ENCODE measurements at regions not wholly inside any gene's neighbourhood (a gene's known extent, or its start where the extent isn't known, plus 50 kb on each side); places are given as distances from the start of the nearest gene placed in this dataset.

- no peak for TF ChIP-seq CTCF (IDR thresholded peaks at IDR 0.05)
- TF ChIP-seq EP300 (IDR thresholded peaks at IDR 0.05): no peak
Measured at GRCh38 chr6:126927841-126928240, 190.6 kb upstream of the RSPO3 start.
